Testis (tissue), 2 donors: ENCODE measurements at regions not wholly inside any gene's neighbourhood (a gene's known extent, or its start where the extent isn't known, plus 50 kb on each side); places are given as distances from the start of the nearest gene placed in this dataset.

Experiments used
- DNase-seq: peaks from one replicate; pipeline ENCODE4 v3.0.0-alpha.2; 2019
- H3K27ac ChIP-seq, 2 donors: fragments of 200-600 bp; sonication (generic); one replicate each; pipeline ENCODE4 v1.5.1; 2019
- H3K27me3 ChIP-seq: fragments of 200-600 bp; sonication (generic); one replicate; pipeline ENCODE4 v1.5.1; 2019
- H3K36me3 ChIP-seq: fragments of 200-600 bp; sonication (generic); one replicate; pipeline ENCODE4 v1.5.1; 2017; ENCODE audit warnings: low read depth; ENCODE audit errors: missing control alignments
- H3K4me1 ChIP-seq: fragments of 200-600 bp; sonication (generic); one replicate; pipeline ENCODE4 v1.5.1; 2019
- H3K4me3 ChIP-seq, 2 donors: fragments of 200-600 bp; sonication (generic); one replicate each; pipeline ENCODE4 v1.5.1; 2017 to 2019
- H3K9me3 ChIP-seq: fragments of 200-600 bp; sonication (generic); one replicate; pipeline ENCODE4 v1.5.1; 2017
- CTCF ChIP-seq, 3 experiments: fragments of 450-650 bp in 2 of 3; fragments of 200-600 bp in 1 of 3; sonication (generic) in 1 of 3; IDR thresholded peaks; one replicate each; pipeline ENCODE4 v1.5.1; 2016 to 2019; ENCODE audit warnings: antibody characterized with exemption in 3 of 3, mild to moderate bottlenecking in 2 of 3, moderate library complexity in 1 of 3
- POLR2A ChIP-seq: fragments of 450-650 bp; IDR thresholded peaks from one replicate; pipeline ENCODE4 v1.6.1; 2017; ENCODE audit warnings: antibody characterized with exemption, mild to moderate bottlenecking, moderate library complexity
- WGBS, 2 donors: methylation state at CpG; one replicate each; pipeline ENCODE4 v1.1.5; 2018; 5-methylcytosine and 5-hydroxymethylcytosine counted together
- intact Hi-C: fragments of 100-400 bp; cut with DNase I; formaldehyde crosslinking; loops from one replicate; pipeline ENCODE4 v1.15.1; 2023; ENCODE audit warnings: low total_unique reads

- TF ChIP-seq POLR2A, result no peak
- no peak for TF ChIP-seq CTCF (IDR thresholded peaks at IDR 0.05)
- Histone ChIP-seq H3K27me3 (no peaks in the 10 kb centered on the region), H3K4me3 (no peak overlapping the region), H3K9me3 (no peaks in the 10 kb centered on the region), H3K4me1 (no peaks in the 10 kb centered on the region), H3K27ac (no peak overlapping the region), H3K36me3 (no peaks in the 10 kb centered on the region)
- intact Hi-C loops, result no loop called here
- DNase-seq, result no peak
- 93 to 94% methylated on average over 7 of the region's 7 CpGs for WGBS, 2 donors
Observed at GRCh38 chr2:216320852-216321251, 51.4 kb downstream of the MARCHF4 start.

GRCh38 chr2:216319771-216320170, 52.5 kb downstream of the MARCHF4 start:
- intact Hi-C loops, result no loop called here
- Histone ChIP-seq H3K27ac (no peak overlapping the region), H3K4me3 (no peak overlapping the region), H3K27me3 (no peaks in the 10 kb centered on the region), H3K36me3 (no peaks in the 10 kb centered on the region), H3K4me1 (no peaks in the 10 kb centered on the region), H3K9me3 (no peaks in the 10 kb centered on the region)
- no peak for TF ChIP-seq POLR2A
- TF ChIP-seq CTCF (IDR thresholded peaks at IDR 0.05), result no peak
- DNase-seq, result no peak
- 72 to 77% methylated on average over 2 of the region's 2 CpGs for WGBS, 2 donors

GRCh38 chr2:216318521-216318874, 53.8 kb downstream of the MARCHF4 start:
- Histone ChIP-seq H3K9me3 (no peaks in the 10 kb centered on the region), H3K27me3 (no peaks in the 10 kb centered on the region), H3K4me1 (no peaks in the 10 kb centered on the region), H3K4me3 (no peak overlapping the region), H3K36me3 (no peaks in the 10 kb centered on the region), H3K27ac (no peak overlapping the region)
- DNase-seq, result no peak
- intact Hi-C loops, result no loop called here
- TF ChIP-seq POLR2A (no peak), CTCF (IDR thresholded peaks at IDR 0.05) (no peak)
- WGBS, 2 donors, result 79 to 83% methylated on average over 2 of the region's 2 CpGs

DNA sequence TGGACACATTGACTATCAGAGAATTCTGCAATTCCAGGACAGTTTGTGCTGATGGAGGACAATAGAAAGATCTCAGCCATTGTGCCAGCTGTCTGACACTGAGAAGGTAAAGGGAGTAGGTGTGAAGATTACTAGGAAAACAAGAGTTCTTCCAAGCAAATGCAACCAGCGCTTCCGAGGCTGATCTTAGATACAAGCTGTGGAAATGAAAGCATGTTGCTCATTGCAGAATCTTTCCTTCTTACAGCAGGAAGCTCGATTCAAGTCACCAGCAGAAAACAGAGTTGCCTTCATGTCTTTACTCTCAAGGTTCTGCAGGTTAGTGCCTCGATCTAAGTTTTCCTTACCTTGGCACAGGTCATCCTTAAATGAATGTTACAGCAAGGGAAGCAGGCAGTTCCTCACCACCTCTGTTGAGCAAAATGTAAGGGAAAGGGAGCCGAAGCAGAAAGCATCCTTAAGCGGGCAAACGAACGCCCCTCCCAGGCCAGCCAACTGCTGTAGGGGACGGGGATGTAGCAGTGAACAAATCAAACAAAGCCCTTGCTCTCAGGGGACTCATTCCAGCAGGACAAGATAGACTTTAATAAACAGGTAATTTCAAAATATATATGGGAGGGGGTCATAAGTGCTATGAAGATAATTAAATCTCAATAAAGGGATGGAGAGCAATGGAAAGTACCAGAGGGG, 54.3 kb downstream of the MARCHF4 start:
- no peaks in the 10 kb centered on the region for H3K9me3 ChIP-seq
- no peaks in the 10 kb centered on the region for H3K36me3 ChIP-seq
- no peak for DNase-seq
- intact Hi-C loops, result no loop called here
- H3K27ac ChIP-seq, result no peak overlapping the region
- H3K27me3 ChIP-seq, result no peaks in the 10 kb centered on the region
- H3K4me3 ChIP-seq, result no peak overlapping the region
- H3K4me1 ChIP-seq, result no peaks in the 10 kb centered on the region
- TF ChIP-seq CTCF (IDR thresholded peaks at IDR 0.05) (no peak), POLR2A (no peak)
- 66 to 74% methylated on average over 9 of the region's 9 CpGs for WGBS, 2 donors

DNA sequence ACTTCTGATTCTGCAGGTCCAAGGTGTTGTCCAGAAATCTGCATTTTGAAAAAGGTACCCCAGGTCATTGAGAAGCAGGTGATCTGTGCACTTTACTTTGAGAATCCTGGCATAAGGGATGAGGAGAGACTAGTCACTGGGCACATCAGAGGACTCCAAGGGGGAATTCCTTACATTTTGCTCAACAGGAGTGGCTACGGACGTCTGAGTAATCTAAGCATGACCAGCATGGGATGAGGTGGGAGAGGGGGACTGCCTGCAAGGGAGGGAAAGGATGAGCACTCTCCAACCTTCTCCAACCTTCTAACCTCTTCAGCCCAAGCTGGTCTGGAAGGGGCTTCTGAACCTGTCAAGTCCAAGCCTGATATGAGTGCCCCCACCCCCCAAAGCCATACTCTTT, 55.5 kb downstream of the MARCHF4 start:
- intact Hi-C loops, result no loop called here
- Histone ChIP-seq H3K27me3 (no peaks in the 10 kb centered on the region), H3K27ac (no peak overlapping the region), H3K4me3 (no peak overlapping the region), H3K4me1 (no peaks in the 10 kb centered on the region), H3K36me3 (no peaks in the 10 kb centered on the region), H3K9me3 (no peaks in the 10 kb centered on the region)
- DNase-seq, result no peak
- 75 to 91% methylated on average over 2 of the region's 2 CpGs for WGBS, 2 donors
- TF ChIP-seq POLR2A (no peak), CTCF (IDR thresholded peaks at IDR 0.05) (no peak)
